ENCODE measurements at regions not wholly inside any gene's neighbourhood (a gene's known extent, or its start where the extent isn't known, plus 50 kb on each side); places are given as distances from the start of the nearest gene placed in this dataset.

DNA sequence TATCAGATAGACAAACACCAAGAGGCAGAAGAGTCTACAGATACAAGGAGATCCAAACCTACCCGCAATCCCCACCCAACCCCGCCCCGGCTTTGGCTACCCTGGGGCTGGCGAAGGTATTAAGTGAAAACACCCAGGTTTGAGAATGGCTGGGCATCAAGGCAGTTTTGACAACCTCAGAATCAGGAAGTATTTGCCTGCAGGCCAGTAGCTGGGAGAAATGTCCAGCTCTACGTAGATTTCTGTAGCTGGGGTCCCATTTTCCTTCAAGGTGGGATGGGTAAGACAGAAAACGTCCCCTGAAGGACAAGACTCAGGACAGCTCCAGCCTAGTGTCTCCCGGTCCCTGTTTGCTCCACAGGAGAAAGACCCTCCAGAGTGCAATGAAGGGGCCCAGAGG, 101.8 kb upstream of the ERG start:
- CTCF ChIA-PET, result no interaction called here
- DNase-seq (ENCODE audit: low read depth, low spot score), result no peak
- Histone ChIP-seq H3K27ac (ENCODE audit: low read depth, low read length) (no peak overlapping the region), H3K27me3 (ENCODE audit: control insufficient read depth, insufficient read depth, low read length) (peaks cover 8% of the 10 kb centered on the region), H3K4me3 (ENCODE audit: low read depth, low read length) (no peak overlapping the region), H3K9me3 (ENCODE audit: control insufficient read depth, insufficient read depth, low read length) (no peaks in the 10 kb centered on the region)
- no peak for TF ChIP-seq CTCF (IDR thresholded peaks at IDR 0.05; ENCODE audit: low read depth, low read length)
- POLR2A ChIA-PET, result no interaction called here

DNA sequence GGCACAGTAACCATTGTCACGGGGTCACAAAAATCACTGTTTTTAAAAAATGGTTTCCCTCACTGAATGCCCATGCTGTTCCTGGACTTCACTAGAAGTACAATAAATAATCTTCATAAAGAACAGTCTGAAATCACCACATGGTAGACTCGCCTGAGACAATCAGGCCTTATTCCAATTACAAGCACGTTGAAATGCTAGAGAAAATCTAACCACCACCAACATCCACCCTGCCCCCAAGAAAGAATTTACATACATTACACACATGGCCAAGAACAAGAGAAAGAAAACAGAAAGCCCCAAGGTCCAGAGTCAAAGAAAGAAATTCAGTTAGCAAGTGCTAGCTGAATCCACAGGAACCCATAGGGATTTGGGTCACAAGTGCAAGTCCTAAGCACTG, 107.0 kb upstream of the ERG start:
- H3K4me3 ChIP-seq (ENCODE audit: low read depth, low read length), result no peak overlapping the region
- TF ChIP-seq CTCF (IDR thresholded peaks at IDR 0.05; ENCODE audit: low read depth, low read length), result no peak
- peaks cover 3% of the 10 kb centered on the region for H3K27me3 ChIP-seq (ENCODE audit: control insufficient read depth, insufficient read depth, low read length)
- no peak for DNase-seq (ENCODE audit: low read depth, low spot score)
- POLR2A ChIA-PET, result no interaction called here
- H3K27ac ChIP-seq (ENCODE audit: low read depth, low read length), result no peak overlapping the region
- no peaks in the 10 kb centered on the region for H3K9me3 ChIP-seq (ENCODE audit: control insufficient read depth, insufficient read depth, low read length)
- CTCF ChIA-PET, result no interaction called here

GRCh38 chr21:38609580-38609979, 111.3 kb upstream of the ERG start:
- ChIA-PET POLR2A (no interaction called here), CTCF (no interaction called here)
- Histone ChIP-seq H3K27ac (ENCODE audit: low read depth, low read length) (no peak overlapping the region), H3K4me3 (ENCODE audit: low read depth, low read length) (no peak overlapping the region), H3K27me3 (ENCODE audit: control insufficient read depth, insufficient read depth, low read length) (peaks cover 10% of the 10 kb centered on the region), H3K9me3 (ENCODE audit: control insufficient read depth, insufficient read depth, low read length) (no peaks in the 10 kb centered on the region; the same call in 1 of the 2 replicates)
- no peak for DNase-seq (ENCODE audit: low read depth, low spot score)
- no peak for TF ChIP-seq CTCF (IDR thresholded peaks at IDR 0.05; ENCODE audit: low read depth, low read length)

DNA sequence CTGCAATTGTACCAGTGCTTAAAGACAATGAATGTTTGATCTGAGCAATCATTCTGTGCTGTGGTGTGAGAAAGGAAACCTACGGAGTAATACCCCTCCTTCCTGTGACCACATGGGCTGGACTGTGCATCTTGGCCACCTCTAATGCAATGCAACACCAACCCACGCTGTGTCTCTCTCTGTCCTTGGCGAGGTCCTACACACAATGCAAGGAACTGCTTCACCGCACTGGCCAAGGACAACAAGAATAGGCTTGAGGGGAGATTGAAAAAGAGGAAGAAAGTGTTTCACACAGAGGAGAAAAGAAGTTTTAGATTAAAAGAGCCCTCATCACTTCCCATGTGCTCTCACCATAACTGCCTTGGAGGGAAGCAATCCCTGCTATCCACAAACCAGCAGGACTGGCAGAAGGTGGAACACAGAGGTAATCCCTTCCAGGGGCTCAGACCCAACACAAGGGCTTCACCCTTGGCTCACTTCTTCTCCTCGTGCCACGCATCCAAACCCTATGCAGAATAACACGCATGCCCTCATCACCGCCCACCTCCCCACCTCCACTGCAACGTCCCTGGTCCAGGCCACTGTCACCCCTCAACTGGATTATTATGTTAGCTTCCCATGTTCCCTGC, 112.5 kb upstream of the ERG start:
- no peaks in the 10 kb centered on the region; the same call in 1 of the 2 replicates for H3K9me3 ChIP-seq (ENCODE audit: control insufficient read depth, insufficient read depth, low read length)
- no peak overlapping the region for H3K27ac ChIP-seq (ENCODE audit: low read depth, low read length)
- no peak for TF ChIP-seq CTCF (IDR thresholded peaks at IDR 0.05; ENCODE audit: low read depth, low read length)
- peaks cover 7% of the 10 kb centered on the region for H3K27me3 ChIP-seq (ENCODE audit: control insufficient read depth, insufficient read depth, low read length)
- ChIA-PET POLR2A (no interaction called here), CTCF (no interaction called here)
- no peak overlapping the region for H3K4me3 ChIP-seq (ENCODE audit: low read depth, low read length)
- DNase-seq (ENCODE audit: low read depth, low spot score), result no peak

- peaks cover 7% of the 10 kb centered on the region for H3K27me3 ChIP-seq (ENCODE audit: control insufficient read depth, insufficient read depth, low read length)
- ChIA-PET CTCF (no interaction called here), POLR2A (no interaction called here)
- no peak overlapping the region for H3K27ac ChIP-seq (ENCODE audit: low read depth, low read length)
- no peak overlapping the region for H3K4me3 ChIP-seq (ENCODE audit: low read depth, low read length)
- no peak for TF ChIP-seq CTCF (IDR thresholded peaks at IDR 0.05; ENCODE audit: low read depth, low read length)
- no peaks in the 10 kb centered on the region; the same call in 1 of the 2 replicates for H3K9me3 ChIP-seq (ENCODE audit: control insufficient read depth, insufficient read depth, low read length)
- no peak for DNase-seq (ENCODE audit: low read depth, low spot score)
Measured at GRCh38 chr21:38611277-38611676, 113.0 kb upstream of the ERG start.

All from AG04450 (cell line).